H9 (cell line): ENCODE measurements at regions not wholly inside any gene's neighbourhood (a gene's known extent, or its start where the extent isn't known, plus 50 kb on each side); places are given as distances from the start of the nearest gene placed in this dataset.

ENCODE experiments used
- DNase-seq: peaks from one replicate; pipeline ENCODE4 v3.0.0-alpha.2; 2017
- H2AFZ ChIP-seq: one replicate; pipeline ENCODE4 v1.6.1; 2013; ENCODE audit warnings: mild to moderate bottlenecking, low read length, control low read depth, moderate library complexity
- H2AK5ac ChIP-seq: 2 replicates; pipeline ENCODE4 v1.6.1; 2013; ENCODE audit warnings: low read length, control low read depth, mixed read lengths; ENCODE audit not compliant: insufficient read length
- H2BK120ac ChIP-seq: one replicate; pipeline ENCODE4 v1.6.1; 2013; ENCODE audit warnings: low read depth, mild to moderate bottlenecking, low read length, control low read depth, inconsistent platforms; ENCODE audit not compliant: poor library complexity, severe bottlenecking
- H2BK12ac ChIP-seq: 2 replicates; pipeline ENCODE4 v1.6.1; 2013; ENCODE audit warnings: low read length, control low read depth, mixed read lengths, low read depth; ENCODE audit not compliant: insufficient read length
- H2BK15ac ChIP-seq: 2 replicates; pipeline ENCODE4 v1.6.1; 2013; ENCODE audit warnings: low read depth, low read length, control low read depth
- H2BK20ac ChIP-seq: one replicate; pipeline ENCODE4 v1.6.1; 2013; ENCODE audit warnings: low read depth, mild to moderate bottlenecking, low read length, control low read depth, inconsistent platforms; ENCODE audit not compliant: poor library complexity, severe bottlenecking
- H2BK5ac ChIP-seq: 2 replicates; pipeline ENCODE4 v1.6.1; 2013; ENCODE audit warnings: low read length, control low read depth, mixed read lengths; ENCODE audit not compliant: insufficient read length
- H3K14ac ChIP-seq: 2 replicates; pipeline ENCODE4 v1.6.1; 2013; ENCODE audit warnings: low read length, control low read depth; ENCODE audit not compliant: insufficient read depth
- H3K18ac ChIP-seq: 2 replicates; pipeline ENCODE4 v1.6.1; 2013; ENCODE audit warnings: low read depth, mild to moderate bottlenecking, mixed read lengths, low read length, control low read depth; ENCODE audit not compliant: insufficient read length
- H3K23ac ChIP-seq: 2 replicates; pipeline ENCODE4 v1.6.1; 2013; ENCODE audit warnings: low read length, control low read depth, mixed read lengths, low read depth; ENCODE audit not compliant: insufficient read length
- H3K23me2 ChIP-seq: 2 replicates; pipeline ENCODE4 v1.6.1; 2013; ENCODE audit warnings: low read depth, mild to moderate bottlenecking, mixed read lengths, low read length, control low read depth; ENCODE audit not compliant: insufficient read length, poor library complexity, severe bottlenecking
- H3K27ac ChIP-seq: 2 replicates; pipeline ENCODE4 v1.5.1; 2013; ENCODE audit warnings: low read length, control low read depth, mixed read lengths, low read depth; ENCODE audit not compliant: insufficient read length
- H3K27me3 ChIP-seq: 2 replicates; pipeline ENCODE4 v1.6.1; 2013; ENCODE audit warnings: low read length, control low read depth, inconsistent platforms; ENCODE audit not compliant: insufficient read depth
- H3K4ac ChIP-seq: 2 replicates; pipeline ENCODE4 v1.6.1; 2013; ENCODE audit warnings: low read depth, mild to moderate bottlenecking, control low read depth, inconsistent platforms, low read length, moderate library complexity
- H3K4me1 ChIP-seq: 2 replicates; pipeline ENCODE4 v1.6.1; 2013; ENCODE audit warnings: low read length, control low read depth, inconsistent platforms; ENCODE audit not compliant: insufficient read depth
- H3K4me2 ChIP-seq: 2 replicates; pipeline ENCODE4 v1.6.1; 2013; ENCODE audit warnings: low read length, control low read depth, mixed read lengths; ENCODE audit not compliant: insufficient read length, insufficient read depth
- H3K56ac ChIP-seq: 2 replicates; pipeline ENCODE4 v1.6.1; 2013; ENCODE audit warnings: low read depth, mild to moderate bottlenecking, mixed read lengths, low read length, control low read depth; ENCODE audit not compliant: insufficient read length
- H3K79me1 ChIP-seq: 2 replicates; pipeline ENCODE4 v1.6.1; 2013; ENCODE audit warnings: low read depth, mild to moderate bottlenecking, moderate library complexity, low read length, control low read depth, inconsistent platforms; ENCODE audit not compliant: insufficient read depth, poor library complexity, severe bottlenecking
- H3K79me2 ChIP-seq: 2 replicates; pipeline ENCODE4 v1.6.1; 2013; ENCODE audit warnings: low read length, control low read depth, inconsistent platforms; ENCODE audit not compliant: insufficient read depth
- H3K9ac ChIP-seq: 2 replicates; pipeline ENCODE4 v1.6.1; 2013; ENCODE audit warnings: low read length, control low read depth, mixed read lengths; ENCODE audit not compliant: insufficient read length; ENCODE audit errors: extremely low read depth
- H3K9me3 ChIP-seq: one replicate; pipeline ENCODE4 v1.6.1; 2013; ENCODE audit warnings: low read depth, low read length, inconsistent platforms; ENCODE audit not compliant: control insufficient read depth
- H3T11ph ChIP-seq: one replicate; pipeline ENCODE4 v1.6.1; 2013; ENCODE audit warnings: mild to moderate bottlenecking, low read length, control low read depth, inconsistent platforms
- H4K20me1 ChIP-seq: one replicate; pipeline ENCODE4 v1.6.1; 2013; ENCODE audit not compliant: control insufficient read depth, insufficient read length, insufficient read depth
- H4K5ac ChIP-seq: 2 replicates; pipeline ENCODE4 v1.6.1; 2013; ENCODE audit warnings: low read depth, mild to moderate bottlenecking, mixed read lengths, low read length, control low read depth; ENCODE audit not compliant: insufficient read length
- H4K8ac ChIP-seq: replicated peaks from 2 replicates; pipeline ENCODE4 v1.6.1; 2013; ENCODE audit warnings: low read length, control low read depth, mixed read lengths, low read depth; ENCODE audit not compliant: insufficient read length
- H4K91ac ChIP-seq: 2 replicates; pipeline ENCODE4 v1.6.1; 2013; ENCODE audit warnings: low read depth, mild to moderate bottlenecking, moderate library complexity, mixed read lengths, low read length, control low read depth; ENCODE audit not compliant: insufficient read length
- H3K27ac Mint-ChIP-seq, 3 experiments: 2 replicates in 2 of 3; 3 replicates in 1 of 3; pipeline ENCODE4 v1.8.0; 2020 to 2021; ENCODE audit warnings: mixed read lengths in 3 of 3, mild to moderate bottlenecking in 1 of 3, moderate library complexity in 1 of 3
- H3K27me3 Mint-ChIP-seq: 2 replicates; pipeline ENCODE4 v1.8.0; 2021; ENCODE audit warnings: low read depth, mild to moderate bottlenecking, moderate library complexity, mixed read lengths
- H3K36me3 Mint-ChIP-seq, 3 experiments: 2 replicates in 2 of 3; 3 replicates in 1 of 3; pipeline ENCODE4 v1.8.0; 2020 to 2021; ENCODE audit warnings: low read depth in 3 of 3, mixed read lengths in 3 of 3; ENCODE audit not compliant: insufficient read depth in 1 of 3
- H3K4me1 Mint-ChIP-seq, 2 experiments: 2 replicates each; pipeline ENCODE4 v1.8.0; 2020; ENCODE audit warnings: mixed read lengths in 2 of 2
- H3K4me3 Mint-ChIP-seq, 2 experiments: 2 replicates in 1 of 2; 3 replicates in 1 of 2; pipeline ENCODE4 v1.8.0; 2020 to 2021; ENCODE audit warnings: mild to moderate bottlenecking in 2 of 2, mixed read lengths in 2 of 2, moderate library complexity in 1 of 2
- H3K9me3 Mint-ChIP-seq, 2 experiments: 2 replicates in 1 of 2; 3 replicates in 1 of 2; pipeline ENCODE4 v1.8.0; 2020; ENCODE audit warnings: mild to moderate bottlenecking in 2 of 2, mixed read lengths in 2 of 2, moderate library complexity in 1 of 2
- CTCF ChIP-seq: fragments of 200-600 bp; sonication (generic); conservative IDR thresholded peaks from 3 replicates; pipeline ENCODE4 v1.8.0; 2021; ENCODE audit warnings: antibody characterized with exemption, mild to moderate bottlenecking
- WGBS: extraction: QIAGEN DNeasy Blood & Tissue Kit; methylation state at CpG from one replicate; pipeline ENCODE4 v1.1.7; 2013; ENCODE audit warnings: missing lambda C conversion rate, low lambda C conversion rate, mixed read lengths; ENCODE audit not compliant: insufficient read length; ENCODE audit errors: extremely low coverage; 5-methylcytosine and 5-hydroxymethylcytosine counted together

DNA sequence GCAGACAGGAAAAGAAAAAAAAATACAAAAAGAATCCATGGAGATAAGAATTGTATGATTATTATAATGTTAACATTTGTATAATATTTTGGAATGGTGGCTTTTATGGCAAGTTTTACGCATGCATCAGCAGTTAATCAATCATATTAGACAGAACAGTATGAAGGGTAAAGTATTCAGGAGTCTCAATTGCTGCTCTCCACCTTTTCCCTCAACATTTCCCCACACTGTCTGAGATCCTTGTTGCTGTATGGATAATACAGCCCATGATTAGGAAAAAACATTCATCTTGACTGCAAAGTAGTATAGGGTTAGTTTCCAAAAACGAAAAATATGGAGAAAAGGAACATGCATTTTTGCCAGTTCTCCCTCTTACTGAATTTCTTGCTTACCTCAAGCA is 755.3 kb upstream of the ARPP21 start:
- Histone ChIP-seq H2BK12ac (no peak overlapping the region), H3K9ac (no peak overlapping the region), H3K79me1 (no peaks in the 10 kb centered on the region), H3K14ac (no peak overlapping the region), H3K23me2 (no peaks in the 10 kb centered on the region), H2AK5ac (no peak overlapping the region), H3K9me3 (no peaks in the 10 kb centered on the region), H4K20me1 (no peaks in the 10 kb centered on the region), H3K4me1 (no peaks in the 10 kb centered on the region), H3K27me3 (no peaks in the 10 kb centered on the region), H3K4ac (no peak overlapping the region), H4K5ac (no peak overlapping the region), H2BK120ac (no peak overlapping the region), H2BK5ac (no peak overlapping the region), H3K18ac (no peak overlapping the region), H3K56ac (no peak overlapping the region), H2BK15ac (no peak overlapping the region), H2BK20ac (no peak overlapping the region), H3K27ac (no peak overlapping the region), H3K79me2 (no peaks in the 10 kb centered on the region), H4K8ac (no peak overlapping the region), H4K91ac (no peak overlapping the region), H3T11ph (no peak overlapping the region), H3K23ac (no peak overlapping the region), H3K4me2 (no peak overlapping the region), H2AFZ (no peak overlapping the region)
- no CpG with 5 or more reads among the region's 2 CpGs for WGBS
- Mint-ChIP-seq H3K4me3 (no peak overlapping the region), H3K36me3 (peaks cover 0 to 5% (median 0%) of the 10 kb centered on the region in 3 experiments; a peak in 2 of 7 replicates), H3K27ac (no peak overlapping the region), H3K9me3 (peaks cover 4 to 6% of the 10 kb centered on the region in 2 experiments; a peak in 2 of 5 replicates), H3K27me3 (no peaks in the 10 kb centered on the region), H3K4me1 (peaks cover 8 to 9% of the 10 kb centered on the region in 2 experiments)
- DNase-seq: no peak
- TF ChIP-seq CTCF: no peak
